ENCODE measurements at regions not wholly inside any gene's neighbourhood (a gene's known extent, or its start where the extent isn't known, plus 50 kb on each side); places are given as distances from the start of the nearest gene placed in this dataset.

GRCh38 chr9:29150606-29151005 lies 1577.3 kb upstream of the C9orf72 start:
- TF ChIP-seq CTCF (IDR thresholded peaks at IDR 0.05), result no peak
- no peak for TF ChIP-seq POLR2A (IDR thresholded peaks at IDR 0.05)

Data from thyroid gland (tissue), 4 donors.